Astrocyte (in vitro differentiated cells and primary cell): ENCODE measurements at regions not wholly inside any gene's neighbourhood (a gene's known extent, or its start where the extent isn't known, plus 50 kb on each side); places are given as distances from the start of the nearest gene placed in this dataset.

Experiments used
- CTCF ChIP-seq: IDR thresholded peaks from 2 replicates; pipeline ENCODE4 v1.5.1; 2011; ENCODE audit warnings: low read depth, mild to moderate bottlenecking, inconsistent platforms, low read length, moderate library complexity; ENCODE audit not compliant: insufficient read depth
- EZH2 ChIP-seq: IDR thresholded peaks from 2 replicates; pipeline ENCODE4 v1.6.1; 2012; ENCODE audit warnings: mild to moderate bottlenecking, low read length, inconsistent platforms; ENCODE audit not compliant: insufficient read depth

GRCh38 chr3:30185872-30186271, 420.5 kb upstream of the TGFBR2 start:
- TF ChIP-seq CTCF: no peak
- no peak for TF ChIP-seq EZH2
